GM23338 (cell line): ENCODE measurements at regions not wholly inside any gene's neighbourhood (a gene's known extent, or its start where the extent isn't known, plus 50 kb on each side); places are given as distances from the start of the nearest gene placed in this dataset.

Experiments used
- ATAC-seq: fragments of 200-7000 bp; cut with Tn5 transposase; 3 replicates; pipeline ENCODE4 v1.9.1; 2020
- DNase-seq: peaks from one replicate; pipeline ENCODE4 v3.0.0-alpha.2; 2015; ENCODE audit warnings: low spot score
- H2AFZ ChIP-seq: fragments of 200-600 bp; sonication (generic); 2 replicates; pipeline ENCODE4 v1.8.0; 2016; ENCODE audit warnings: antibody characterized with exemption, mild to moderate bottlenecking, moderate library complexity
- H3F3A ChIP-seq: fragments of 200-600 bp; sonication (generic); replicated peaks from 2 replicates; pipeline ENCODE4 v1.8.0; 2017; ENCODE audit warnings: antibody characterized with exemption, mixed run types, low read depth
- H3K27ac ChIP-seq: fragments of 200-600 bp; sonication (generic); 2 replicates; pipeline ENCODE4 v1.6.1; 2016; ENCODE audit warnings: low read depth
- H3K27me3 ChIP-seq: fragments of 200-600 bp; sonication (generic); 2 replicates; pipeline ENCODE4 v1.8.0; 2016; ENCODE audit warnings: mild to moderate bottlenecking, mixed run types, moderate library complexity; ENCODE audit not compliant: insufficient read depth
- H3K36me3 ChIP-seq: fragments of 200-600 bp; sonication (generic); 2 replicates; pipeline ENCODE4 v1.8.0; 2016; ENCODE audit warnings: mild to moderate bottlenecking; ENCODE audit not compliant: insufficient read depth
- H3K4me1 ChIP-seq: fragments of 200-600 bp; sonication (generic); 2 replicates; pipeline ENCODE4 v1.8.0; 2016; ENCODE audit warnings: mild to moderate bottlenecking, moderate library complexity; ENCODE audit not compliant: insufficient read depth
- H3K4me2 ChIP-seq: fragments of 200-600 bp; sonication (generic); 2 replicates; pipeline ENCODE4 v1.7.1; 2017; ENCODE audit warnings: mixed run types
- H3K4me3 ChIP-seq: fragments of 200-600 bp; sonication (generic); 2 replicates; pipeline ENCODE4 v1.6.1; 2016; ENCODE audit warnings: mixed run types
- H3K79me2 ChIP-seq: fragments of 200-600 bp; sonication (generic); replicated peaks from 2 replicates; pipeline ENCODE4 v1.8.0; 2017; ENCODE audit warnings: mild to moderate bottlenecking; ENCODE audit not compliant: insufficient read depth
- H3K9me2 ChIP-seq: fragments of 200-600 bp; sonication (generic); 2 replicates; pipeline ENCODE4 v1.8.0; 2017; ENCODE audit not compliant: insufficient read depth
- H4K20me1 ChIP-seq: fragments of 200-600 bp; sonication (generic); replicated peaks from 2 replicates; pipeline ENCODE4 v1.8.0; 2017; ENCODE audit warnings: mild to moderate bottlenecking; ENCODE audit not compliant: insufficient read depth
- H3K27ac Mint-ChIP-seq: 2 replicates; pipeline ENCODE4 v1.8.0; 2020; ENCODE audit warnings: inconsistent platforms, mild to moderate bottlenecking, moderate library complexity, mixed read lengths
- H3K27me3 Mint-ChIP-seq: 3 replicates; pipeline ENCODE4 v1.8.0; 2022; ENCODE audit warnings: low read depth, mild to moderate bottlenecking, moderate library complexity, mixed read lengths, inconsistent platforms; ENCODE audit not compliant: insufficient read depth, poor library complexity
- H3K36me3 Mint-ChIP-seq: 3 replicates; pipeline ENCODE4 v1.8.0; 2021; ENCODE audit warnings: low read depth, mild to moderate bottlenecking, inconsistent platforms, moderate library complexity, mixed read lengths
- H3K4me1 Mint-ChIP-seq: 3 replicates; pipeline ENCODE4 v1.8.0; 2020; ENCODE audit warnings: mild to moderate bottlenecking, inconsistent platforms, mixed read lengths
- H3K4me3 Mint-ChIP-seq: 3 replicates; pipeline ENCODE4 v1.8.0; 2021; ENCODE audit warnings: moderate library complexity, mild to moderate bottlenecking, inconsistent platforms, mixed read lengths
- H3K9me3 Mint-ChIP-seq: 3 replicates; pipeline ENCODE4 v1.8.0; 2020; ENCODE audit warnings: moderate library complexity, mild to moderate bottlenecking, inconsistent platforms, mixed read lengths
- CREB1 ChIP-seq: fragments of 250-450 bp; sonication (Bioruptor Pico); IDR thresholded peaks from 2 replicates; pipeline ENCODE4 v1.5.0; 2020; ENCODE audit warnings: low read depth, mild to moderate bottlenecking, moderate library complexity
- ETS1 ChIP-seq: IDR thresholded peaks from 2 replicates; pipeline ENCODE4 v1.6.1; 2016; ENCODE audit warnings: antibody characterized with exemption
- EZH2phosphoT487 ChIP-seq: fragments of 200-600 bp; sonication (generic); IDR thresholded peaks from one replicate; pipeline ENCODE4 v1.8.1; 2018; ENCODE audit warnings: antibody characterized with exemption; ENCODE audit not compliant: unreplicated experiment
- JUNB ChIP-seq: IDR thresholded peaks from one replicate; pipeline ENCODE4 v1.6.1; 2016; ENCODE audit warnings: antibody characterized with exemption; ENCODE audit not compliant: unreplicated experiment
- NANOG ChIP-seq: IDR thresholded peaks from 2 replicates; pipeline ENCODE4 v1.6.1; 2016; ENCODE audit warnings: antibody characterized with exemption, borderline replicate concordance
- POLR2AphosphoS5 ChIP-seq: IDR thresholded peaks from 2 replicates; pipeline ENCODE4 v1.6.1; 2016; ENCODE audit warnings: antibody characterized with exemption, low read depth
- REST ChIP-seq: IDR thresholded peaks from one replicate; pipeline ENCODE4 v1.6.1; 2018; ENCODE audit warnings: antibody characterized with exemption; ENCODE audit not compliant: unreplicated experiment
- STAT1 ChIP-seq: IDR thresholded peaks from one replicate; pipeline ENCODE4 v1.6.1; 2016; ENCODE audit warnings: antibody characterized with exemption; ENCODE audit not compliant: unreplicated experiment
- ZNF114 ChIP-seq: fragments of 250-450 bp; sonication (Bioruptor Pico); IDR thresholded peaks from 2 replicates; pipeline ENCODE4 v1.5.0; 2020; ENCODE audit warnings: mild to moderate bottlenecking, moderate library complexity
- ZNF331 ChIP-seq: fragments of 250-450 bp; sonication (Bioruptor Pico); IDR thresholded peaks from 2 replicates; pipeline ENCODE4 v1.5.0; 2020; ENCODE audit warnings: low read depth, mild to moderate bottlenecking, moderate library complexity
- TF ChIP-seq, protein P1 (sequence below): fragments of 250-450 bp; sonication (Bioruptor Pico); IDR thresholded peaks from 2 replicates; pipeline ENCODE4 v1.5.0; 2020; ENCODE audit warnings: mild to moderate bottlenecking, moderate library complexity

DNA sequence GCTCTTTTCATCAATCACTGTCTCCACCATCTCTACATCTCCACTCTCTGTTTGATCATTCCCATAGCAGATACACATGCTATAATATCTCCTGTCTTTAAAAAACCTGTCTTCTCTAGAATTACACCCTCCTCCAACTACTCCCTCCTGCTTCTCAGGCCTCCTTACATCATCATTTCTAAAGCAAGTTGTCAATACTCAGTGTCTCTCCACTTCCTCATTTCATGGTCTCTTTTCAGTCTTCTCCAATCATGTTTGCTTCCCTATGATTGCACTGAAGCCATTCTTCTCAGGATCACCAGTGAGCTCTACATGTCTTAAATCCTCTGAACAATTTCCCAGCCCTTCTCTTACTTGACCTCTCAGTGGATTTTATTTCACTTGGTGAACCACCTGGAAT is 87.0 kb upstream of the ZNF280D start:
- H3K9me2 ChIP-seq = no peaks in the 10 kb centered on the region
- no peak overlapping the region for H2AFZ ChIP-seq
- no peak overlapping the region for H3K4me3 Mint-ChIP-seq
- no peaks in the 10 kb centered on the region for H3K4me1 Mint-ChIP-seq
- H3K4me3 ChIP-seq = no peak overlapping the region
- TF ChIP-seq POLR2AphosphoS5 (no peak), ETS1 (no peak), CREB1 (CRISPR knock-in tag) (no peak), ZNF114 (no peak), NANOG (no peak), REST (no peak), JUNB (no peak), STAT1 (no peak), ZNF331 (no peak), EZH2phosphoT487 (no peak)
- TF ChIP-seq, protein P1, sequence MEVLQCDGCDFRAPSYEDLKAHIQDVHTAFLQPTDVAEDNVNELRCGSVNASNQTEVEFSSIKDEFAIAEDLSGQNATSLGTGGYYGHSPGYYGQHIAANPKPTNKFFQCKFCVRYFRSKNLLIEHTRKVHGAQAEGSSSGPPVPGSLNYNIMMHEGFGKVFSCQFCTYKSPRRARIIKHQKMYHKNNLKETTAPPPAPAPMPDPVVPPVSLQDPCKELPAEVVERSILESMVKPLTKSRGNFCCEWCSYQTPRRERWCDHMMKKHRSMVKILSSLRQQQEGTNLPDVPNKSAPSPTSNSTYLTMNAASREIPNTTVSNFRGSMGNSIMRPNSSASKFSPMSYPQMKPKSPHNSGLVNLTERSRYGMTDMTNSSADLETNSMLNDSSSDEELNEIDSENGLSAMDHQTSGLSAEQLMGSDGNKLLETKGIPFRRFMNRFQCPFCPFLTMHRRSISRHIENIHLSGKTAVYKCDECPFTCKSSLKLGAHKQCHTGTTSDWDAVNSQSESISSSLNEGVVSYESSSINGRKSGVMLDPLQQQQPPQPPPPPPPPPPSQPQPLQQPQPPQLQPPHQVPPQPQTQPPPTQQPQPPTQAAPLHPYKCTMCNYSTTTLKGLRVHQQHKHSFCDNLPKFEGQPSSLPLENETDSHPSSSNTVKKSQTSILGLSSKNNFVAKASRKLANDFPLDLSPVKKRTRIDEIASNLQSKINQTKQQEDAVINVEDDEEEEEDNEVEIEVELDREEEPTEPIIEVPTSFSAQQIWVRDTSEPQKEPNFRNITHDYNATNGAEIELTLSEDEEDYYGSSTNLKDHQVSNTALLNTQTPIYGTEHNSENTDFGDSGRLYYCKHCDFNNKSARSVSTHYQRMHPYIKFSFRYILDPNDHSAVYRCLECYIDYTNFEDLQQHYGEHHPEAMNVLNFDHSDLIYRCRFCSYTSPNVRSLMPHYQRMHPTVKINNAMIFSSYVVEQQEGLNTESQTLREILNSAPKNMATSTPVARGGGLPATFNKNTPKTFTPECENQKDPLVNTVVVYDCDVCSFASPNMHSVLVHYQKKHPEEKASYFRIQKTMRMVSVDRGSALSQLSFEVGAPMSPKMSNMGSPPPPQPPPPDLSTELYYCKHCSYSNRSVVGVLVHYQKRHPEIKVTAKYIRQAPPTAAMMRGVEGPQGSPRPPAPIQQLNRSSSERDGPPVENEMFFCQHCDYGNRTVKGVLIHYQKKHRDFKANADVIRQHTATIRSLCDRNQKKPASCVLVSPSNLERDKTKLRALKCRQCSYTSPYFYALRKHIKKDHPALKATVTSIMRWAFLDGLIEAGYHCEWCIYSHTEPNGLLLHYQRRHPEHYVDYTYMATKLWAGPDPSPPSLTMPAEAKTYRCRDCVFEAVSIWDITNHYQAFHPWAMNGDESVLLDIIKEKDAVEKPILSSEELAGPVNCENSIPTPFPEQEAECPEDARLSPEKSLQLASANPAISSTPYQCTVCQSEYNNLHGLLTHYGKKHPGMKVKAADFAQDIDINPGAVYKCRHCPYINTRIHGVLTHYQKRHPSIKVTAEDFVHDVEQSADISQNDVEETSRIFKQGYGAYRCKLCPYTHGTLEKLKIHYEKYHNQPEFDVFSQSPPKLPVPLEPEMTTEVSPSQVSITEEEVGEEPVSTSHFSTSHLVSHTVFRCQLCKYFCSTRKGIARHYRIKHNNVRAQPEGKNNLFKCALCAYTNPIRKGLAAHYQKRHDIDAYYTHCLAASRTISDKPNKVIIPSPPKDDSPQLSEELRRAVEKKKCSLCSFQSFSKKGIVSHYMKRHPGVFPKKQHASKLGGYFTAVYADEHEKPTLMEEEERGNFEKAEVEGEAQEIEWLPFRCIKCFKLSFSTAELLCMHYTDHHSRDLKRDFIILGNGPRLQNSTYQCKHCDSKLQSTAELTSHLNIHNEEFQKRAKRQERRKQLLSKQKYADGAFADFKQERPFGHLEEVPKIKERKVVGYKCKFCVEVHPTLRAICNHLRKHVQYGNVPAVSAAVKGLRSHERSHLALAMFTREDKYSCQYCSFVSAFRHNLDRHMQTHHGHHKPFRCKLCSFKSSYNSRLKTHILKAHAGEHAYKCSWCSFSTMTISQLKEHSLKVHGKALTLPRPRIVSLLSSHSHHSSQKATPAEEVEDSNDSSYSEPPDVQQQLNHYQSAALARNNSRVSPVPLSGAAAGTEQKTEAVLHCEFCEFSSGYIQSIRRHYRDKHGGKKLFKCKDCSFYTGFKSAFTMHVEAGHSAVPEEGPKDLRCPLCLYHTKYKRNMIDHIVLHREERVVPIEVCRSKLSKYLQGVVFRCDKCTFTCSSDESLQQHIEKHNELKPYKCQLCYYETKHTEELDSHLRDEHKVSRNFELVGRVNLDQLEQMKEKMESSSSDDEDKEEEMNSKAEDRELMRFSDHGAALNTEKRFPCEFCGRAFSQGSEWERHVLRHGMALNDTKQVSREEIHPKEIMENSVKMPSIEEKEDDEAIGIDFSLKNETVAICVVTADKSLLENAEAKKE (CRISPR knock-in tag) = no peak
- H3K36me3 Mint-ChIP-seq = no peaks in the 10 kb centered on the region
- no peaks in the 10 kb centered on the region for H3K36me3 ChIP-seq
- H3K27ac Mint-ChIP-seq = no peak overlapping the region
- H3K27me3 ChIP-seq = no peaks in the 10 kb centered on the region
- no peak for ATAC-seq
- DNase-seq = no peak
- no peaks in the 10 kb centered on the region for H3F3A ChIP-seq
- no peaks in the 10 kb centered on the region for H4K20me1 ChIP-seq
- no peaks in the 10 kb centered on the region for H3K79me2 ChIP-seq
- H3K27ac ChIP-seq = no peak overlapping the region
- no peaks in the 10 kb centered on the region; the same call in 2 of the 3 replicates for H3K9me3 Mint-ChIP-seq
- H3K4me1 ChIP-seq = no peaks in the 10 kb centered on the region
- H3K4me2 ChIP-seq = no peak overlapping the region
- H3K27me3 Mint-ChIP-seq = no peaks in the 10 kb centered on the region
